DND-41 (cell line): ENCODE measurements at regions not wholly inside any gene's neighbourhood (a gene's known extent, or its start where the extent isn't known, plus 50 kb on each side); places are given as distances from the start of the nearest gene placed in this dataset.

Experiments
- ATAC-seq: fragments of 200-7000 bp; cut with Tn5 transposase; 3 replicates; pipeline ENCODE4 v1.9.1; 2021; ENCODE audit warnings: low read depth; ENCODE audit not compliant: insufficient read depth
- DNase-seq: peaks from one replicate; pipeline ENCODE4 v3.0.0-alpha.2; 2020
- H2AFZ ChIP-seq: 2 replicates; pipeline ENCODE4 v1.6.0; 2012; ENCODE audit warnings: low read depth, low read length
- H3K27ac ChIP-seq: 2 replicates; pipeline ENCODE4 v1.5.1; 2012; ENCODE audit warnings: low read length, inconsistent platforms
- H3K27me3 ChIP-seq: fragments of 200-600 bp; sonication (generic); 2 replicates; pipeline ENCODE4 v1.6.0; 2012; ENCODE audit warnings: low read length, mild to moderate bottlenecking, inconsistent platforms; ENCODE audit not compliant: insufficient read depth, poor library complexity
- H3K36me3 ChIP-seq: 2 replicates; pipeline ENCODE4 v1.5.1; 2012; ENCODE audit warnings: low read length, inconsistent platforms; ENCODE audit not compliant: insufficient read depth
- H3K4me1 ChIP-seq: 2 replicates; pipeline ENCODE4 v1.5.1; 2012; ENCODE audit warnings: mild to moderate bottlenecking, low read length; ENCODE audit not compliant: insufficient read depth
- H3K4me2 ChIP-seq: 2 replicates; pipeline ENCODE4 v1.6.0; 2012; ENCODE audit warnings: mild to moderate bottlenecking, moderate library complexity, low read length, inconsistent platforms; ENCODE audit not compliant: insufficient read depth
- H3K4me3 ChIP-seq, 2 experiments: fragments of 200-600 bp in 1 of 2; shearing (Covaris generic) in 1 of 2; 2 replicates each; pipeline ENCODE4 v1.5.1; 2012 to 2016; ENCODE audit warnings: inconsistent platforms in 2 of 2, low read length in 2 of 2, mild to moderate bottlenecking in 2 of 2, low read depth in 1 of 2, moderate library complexity in 1 of 2
- H3K79me2 ChIP-seq: 2 replicates; pipeline ENCODE4 v1.6.0; 2012; ENCODE audit warnings: low read length, inconsistent platforms; ENCODE audit not compliant: insufficient read depth
- H3K9ac ChIP-seq: 2 replicates; pipeline ENCODE4 v1.6.0; 2012; ENCODE audit warnings: low read depth, mild to moderate bottlenecking, inconsistent platforms, low read length, moderate library complexity
- H3K9me3 ChIP-seq: 2 replicates; pipeline ENCODE4 v1.5.1; 2012; ENCODE audit warnings: low read length, moderate library complexity, mild to moderate bottlenecking, inconsistent platforms; ENCODE audit not compliant: insufficient read depth, severe bottlenecking
- H4K20me1 ChIP-seq: 2 replicates; pipeline ENCODE4 v1.6.0; 2012; ENCODE audit warnings: low read length; ENCODE audit not compliant: insufficient read depth
- CTCF ChIP-seq: IDR thresholded peaks from 2 replicates; pipeline ENCODE4 v1.5.1; 2012; ENCODE audit warnings: borderline replicate concordance, low read length, moderate library complexity, mild to moderate bottlenecking; ENCODE audit not compliant: poor library complexity, severe bottlenecking; ENCODE audit errors: extremely low read depth
- EZH2 ChIP-seq: IDR thresholded peaks from 3 replicates; pipeline ENCODE4 v1.6.1; 2012; ENCODE audit warnings: borderline replicate concordance, low read depth, mild to moderate bottlenecking, moderate library complexity, low read length, inconsistent platforms; ENCODE audit not compliant: severe bottlenecking

GRCh38 chr6:105499931-105500330, 97.0 kb upstream of the PREP start:
- Histone ChIP-seq H3K4me2 (no peak overlapping the region), H3K27me3 (no peaks in the 10 kb centered on the region), H4K20me1 (no peaks in the 10 kb centered on the region), H3K27ac (no peak overlapping the region), H2AFZ (no peak overlapping the region), H3K79me2 (no peaks in the 10 kb centered on the region), H3K9me3 (no peaks in the 10 kb centered on the region), H3K36me3 (no peaks in the 10 kb centered on the region), H3K9ac (no peak overlapping the region), H3K4me3 (no peak overlapping the region), H3K4me1 (no peaks in the 10 kb centered on the region)
- no peak for ATAC-seq
- TF ChIP-seq CTCF, result no peak
- no peak for TF ChIP-seq EZH2
- DNase-seq, result no peak

GRCh38 chr6:105499136-105499870, 96.4 kb upstream of the PREP start:
- no peak for DNase-seq
- TF ChIP-seq EZH2, result no peak
- no peak for TF ChIP-seq CTCF
- no peaks in the 10 kb centered on the region for H4K20me1 ChIP-seq
- no peak overlapping the region for H3K27ac ChIP-seq
- no peak overlapping the region for H3K9ac ChIP-seq
- no peaks in the 10 kb centered on the region for H3K9me3 ChIP-seq
- ATAC-seq, result no peak
- no peaks in the 10 kb centered on the region for H3K27me3 ChIP-seq
- H3K4me1 ChIP-seq, result no peaks in the 10 kb centered on the region
- H3K4me2 ChIP-seq, result no peak overlapping the region
- no peaks in the 10 kb centered on the region for H3K36me3 ChIP-seq
- no peak overlapping the region for H3K4me3 ChIP-seq
- no peaks in the 10 kb centered on the region for H3K79me2 ChIP-seq
- H2AFZ ChIP-seq, result no peak overlapping the region

GRCh38 chr6:105497549-105497948, 94.7 kb upstream of the PREP start:
- DNase-seq (no peak), ATAC-seq (no peak)
- Histone ChIP-seq H3K27ac (no peak overlapping the region), H3K4me1 (no peaks in the 10 kb centered on the region), H2AFZ (no peak overlapping the region), H4K20me1 (no peaks in the 10 kb centered on the region), H3K4me3 (no peak overlapping the region), H3K27me3 (no peaks in the 10 kb centered on the region), H3K36me3 (no peaks in the 10 kb centered on the region), H3K4me2 (no peak overlapping the region), H3K9me3 (no peaks in the 10 kb centered on the region), H3K79me2 (no peaks in the 10 kb centered on the region), H3K9ac (no peak overlapping the region)
- no peak for TF ChIP-seq CTCF
